Colonic mucosa (tissue), 4 donors: ENCODE measurements at regions not wholly inside any gene's neighbourhood (a gene's known extent, or its start where the extent isn't known, plus 50 kb on each side); places are given as distances from the start of the nearest gene placed in this dataset.

ENCODE experiments used
- DNase-seq: peaks from one replicate; pipeline ENCODE4 v3.0.0-alpha.2; 2020
- H3K27ac ChIP-seq: fragments of 200-600 bp; one replicate; pipeline ENCODE4 v1.8.0; 2021
- H3K27me3 ChIP-seq: fragments of 200-600 bp; one replicate; pipeline ENCODE4 v1.8.0; 2021
- H3K36me3 ChIP-seq: fragments of 200-600 bp; one replicate; pipeline ENCODE4 v1.8.0; 2021
- H3K4me1 ChIP-seq: fragments of 200-600 bp; one replicate; pipeline ENCODE4 v1.8.0; 2021; ENCODE audit warnings: mild to moderate bottlenecking
- H3K4me3 ChIP-seq: fragments of 200-600 bp; one replicate; pipeline ENCODE4 v1.8.0; 2021
- H3K9ac ChIP-seq, 2 donors: one replicate each; pipeline ENCODE4 v1.7.0; 2013; ENCODE audit warnings: control low read depth in 2 of 2, low read depth in 2 of 2, low read length in 2 of 2
- H3K9me3 ChIP-seq: fragments of 200-600 bp; one replicate; pipeline ENCODE4 v1.8.0; 2021
- CTCF ChIP-seq: fragments of 200-600 bp; IDR thresholded peaks from one replicate; pipeline ENCODE4 v1.8.0; 2022; ENCODE audit warnings: antibody characterized with exemption, mild to moderate bottlenecking
- intact Hi-C: fragments of 100-400 bp; cut with DNase I; formaldehyde crosslinking; loops from one replicate; pipeline ENCODE4 v1.14.1; 2022
- donor health status: healthy.
- donor health status: DM: no; HTN: no; CAD: no.
- donor health status: DM: no; HTN: no; CAD: no.

DNA sequence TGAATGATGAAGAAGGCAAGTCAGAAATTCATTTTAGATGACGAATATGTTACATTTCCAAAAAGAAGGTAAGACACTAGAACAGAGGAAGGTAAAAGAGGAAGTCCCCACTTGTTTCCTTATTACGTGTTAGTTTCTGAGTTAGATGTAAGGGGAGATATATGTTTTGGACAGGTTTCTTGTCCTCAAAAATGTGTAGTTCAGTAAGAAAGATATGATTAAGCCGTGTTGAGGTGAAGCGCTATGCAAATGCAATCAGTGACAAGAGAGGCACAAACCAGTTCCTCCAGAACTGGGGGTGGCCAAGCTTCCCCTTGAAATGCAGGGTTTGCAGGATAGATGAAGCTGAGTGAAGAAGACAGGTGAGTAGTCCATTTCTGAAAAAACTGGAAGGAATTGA lies 293.3 kb upstream of the RUNX1 start:
- no peak overlapping the region for H3K27ac ChIP-seq
- no peak overlapping the region for H3K9ac ChIP-seq
- DNase-seq: no peak
- no peaks in the 10 kb centered on the region for H3K27me3 ChIP-seq
- no peak for TF ChIP-seq CTCF
- no peaks in the 10 kb centered on the region for H3K9me3 ChIP-seq
- no peaks in the 10 kb centered on the region for H3K36me3 ChIP-seq
- H3K4me1 ChIP-seq: no peaks in the 10 kb centered on the region
- intact Hi-C loops: no loop called here
- no peak overlapping the region for H3K4me3 ChIP-seq

DNA sequence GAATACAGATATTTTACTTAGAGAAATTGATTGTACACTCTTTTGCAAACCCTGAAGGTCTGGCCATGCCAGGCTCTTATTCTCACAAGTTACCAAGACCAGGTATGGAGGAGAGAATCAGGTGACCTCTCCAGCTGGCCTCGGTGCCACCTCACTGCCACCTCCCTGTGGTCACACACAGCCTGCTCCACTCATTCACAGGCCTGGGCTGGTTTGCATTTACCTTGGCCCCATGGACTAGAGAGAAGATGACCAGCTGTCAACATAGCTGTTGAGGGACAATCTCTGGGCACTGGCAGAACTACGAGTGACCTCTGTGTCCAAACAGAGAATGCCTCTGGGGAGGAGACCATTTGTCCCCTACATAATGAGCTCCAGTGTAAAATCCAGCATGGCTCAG lies 291.2 kb upstream of the RUNX1 start:
- no peak overlapping the region for H3K9ac ChIP-seq
- no peaks in the 10 kb centered on the region for H3K36me3 ChIP-seq
- H3K9me3 ChIP-seq: no peaks in the 10 kb centered on the region
- no peaks in the 10 kb centered on the region for H3K27me3 ChIP-seq
- TF ChIP-seq CTCF: no peak
- no peak overlapping the region for H3K27ac ChIP-seq
- H3K4me3 ChIP-seq: no peak overlapping the region
- DNase-seq: no peak
- intact Hi-C loops: no loop called here
- no peaks in the 10 kb centered on the region for H3K4me1 ChIP-seq

DNA sequence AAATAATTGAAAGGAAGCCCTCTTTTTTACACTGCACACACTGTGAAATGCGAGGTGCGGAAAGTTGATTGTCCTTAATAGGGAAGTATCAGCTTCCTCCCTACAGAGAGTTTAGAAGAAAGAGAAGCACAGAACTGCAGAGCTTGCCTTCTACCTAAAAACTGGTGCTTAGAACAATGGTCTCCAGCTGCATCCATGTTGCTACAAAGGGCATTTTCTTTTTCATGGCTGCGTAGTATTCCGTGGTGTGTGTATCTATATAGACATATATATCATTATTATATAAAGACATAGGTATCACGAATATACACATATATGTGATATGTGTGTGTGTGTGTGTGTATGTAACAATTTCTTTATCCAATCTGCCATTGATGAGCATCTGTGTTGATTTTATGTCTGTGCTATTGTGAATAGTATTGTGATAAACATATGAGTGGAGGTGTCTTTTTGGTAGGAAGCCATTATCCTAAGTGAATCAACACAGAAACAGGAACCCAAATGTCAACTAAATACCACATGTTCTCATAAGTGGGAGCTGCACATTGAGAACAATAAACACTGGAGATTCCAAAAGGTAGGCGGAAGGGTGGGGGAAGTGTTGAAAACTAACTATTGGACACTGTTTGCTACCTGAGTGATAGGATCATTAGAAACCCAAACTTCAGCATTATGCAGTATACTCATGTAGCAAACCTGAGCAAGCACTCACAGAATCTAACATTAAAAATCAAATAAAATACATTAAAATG lies 290.0 kb upstream of the RUNX1 start:
- Histone ChIP-seq H3K36me3 (no peaks in the 10 kb centered on the region), H3K27ac (no peak overlapping the region), H3K4me1 (no peaks in the 10 kb centered on the region), H3K4me3 (no peak overlapping the region), H3K27me3 (no peaks in the 10 kb centered on the region), H3K9me3 (no peaks in the 10 kb centered on the region), H3K9ac (no peak overlapping the region)
- intact Hi-C loops: no loop called here
- no peak for DNase-seq
- TF ChIP-seq CTCF: no peak

DNA sequence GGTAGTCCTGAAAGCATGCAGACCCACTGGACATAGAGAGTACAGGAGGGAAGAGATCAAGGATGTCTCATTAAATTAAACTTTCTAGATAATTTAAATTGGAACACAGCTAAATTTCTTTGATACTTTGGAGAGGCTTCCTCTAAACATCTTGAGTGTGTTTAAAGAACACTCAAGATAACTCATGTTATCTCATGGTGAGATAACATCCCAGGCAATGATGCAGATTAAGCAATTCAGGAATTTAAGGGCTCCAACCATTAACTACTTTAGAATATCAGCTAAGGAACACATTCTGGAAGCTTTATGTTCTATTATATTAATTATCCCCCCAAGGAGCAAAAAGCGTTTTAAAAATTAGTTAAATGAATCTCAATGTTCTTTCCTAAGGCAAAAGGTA lies 289.2 kb upstream of the RUNX1 start:
- Histone ChIP-seq H3K9me3 (no peaks in the 10 kb centered on the region), H3K4me1 (no peaks in the 10 kb centered on the region), H3K27ac (no peak overlapping the region), H3K9ac (no peak overlapping the region), H3K27me3 (no peaks in the 10 kb centered on the region), H3K4me3 (no peak overlapping the region), H3K36me3 (no peaks in the 10 kb centered on the region)
- intact Hi-C loops: no loop called here
- TF ChIP-seq CTCF: no peak
- no peak for DNase-seq

DNA sequence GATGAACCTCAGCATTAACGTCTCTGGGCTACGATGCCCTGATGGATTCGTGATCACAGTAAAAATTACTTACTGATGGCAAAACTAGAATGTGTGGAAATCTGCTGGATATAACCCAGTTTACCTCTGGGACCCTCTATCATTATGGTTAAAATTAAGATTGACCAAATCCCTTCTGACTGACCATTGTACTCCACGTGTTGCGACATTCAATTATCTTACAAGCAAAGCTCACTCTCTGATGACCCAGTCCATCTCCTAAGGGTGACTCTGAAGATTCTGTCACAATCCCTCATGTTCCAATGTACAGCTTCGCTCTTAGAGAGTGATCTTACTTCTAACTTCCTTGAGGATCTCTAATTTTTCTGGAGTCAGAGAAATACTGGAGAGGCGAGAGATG lies 288.5 kb upstream of the RUNX1 start:
- no peak overlapping the region for H3K27ac ChIP-seq
- no peak overlapping the region for H3K9ac ChIP-seq
- no peak for TF ChIP-seq CTCF
- no peaks in the 10 kb centered on the region for H3K27me3 ChIP-seq
- no peak for DNase-seq
- no peaks in the 10 kb centered on the region for H3K4me1 ChIP-seq
- intact Hi-C loops: no loop called here
- H3K4me3 ChIP-seq: no peak overlapping the region
- no peaks in the 10 kb centered on the region for H3K9me3 ChIP-seq
- H3K36me3 ChIP-seq: no peaks in the 10 kb centered on the region
